GM18505 (cell line): ENCODE measurements at regions not wholly inside any gene's neighbourhood (a gene's known extent, or its start where the extent isn't known, plus 50 kb on each side); places are given as distances from the start of the nearest gene placed in this dataset.

Experiments used
- ATAC-seq: cut with Tn5 transposase; IDR thresholded peaks from one replicate; pipeline ENCODE4 v1.9.1; 2021; ENCODE audit not compliant: unreplicated experiment
- POLR2A ChIP-seq: IDR thresholded peaks from 4 replicates; pipeline ENCODE4 v1.6.1; 2011; ENCODE audit warnings: borderline replicate concordance; ENCODE audit not compliant: insufficient read depth, insufficient read length; ENCODE audit errors: extremely low read depth

DNA sequence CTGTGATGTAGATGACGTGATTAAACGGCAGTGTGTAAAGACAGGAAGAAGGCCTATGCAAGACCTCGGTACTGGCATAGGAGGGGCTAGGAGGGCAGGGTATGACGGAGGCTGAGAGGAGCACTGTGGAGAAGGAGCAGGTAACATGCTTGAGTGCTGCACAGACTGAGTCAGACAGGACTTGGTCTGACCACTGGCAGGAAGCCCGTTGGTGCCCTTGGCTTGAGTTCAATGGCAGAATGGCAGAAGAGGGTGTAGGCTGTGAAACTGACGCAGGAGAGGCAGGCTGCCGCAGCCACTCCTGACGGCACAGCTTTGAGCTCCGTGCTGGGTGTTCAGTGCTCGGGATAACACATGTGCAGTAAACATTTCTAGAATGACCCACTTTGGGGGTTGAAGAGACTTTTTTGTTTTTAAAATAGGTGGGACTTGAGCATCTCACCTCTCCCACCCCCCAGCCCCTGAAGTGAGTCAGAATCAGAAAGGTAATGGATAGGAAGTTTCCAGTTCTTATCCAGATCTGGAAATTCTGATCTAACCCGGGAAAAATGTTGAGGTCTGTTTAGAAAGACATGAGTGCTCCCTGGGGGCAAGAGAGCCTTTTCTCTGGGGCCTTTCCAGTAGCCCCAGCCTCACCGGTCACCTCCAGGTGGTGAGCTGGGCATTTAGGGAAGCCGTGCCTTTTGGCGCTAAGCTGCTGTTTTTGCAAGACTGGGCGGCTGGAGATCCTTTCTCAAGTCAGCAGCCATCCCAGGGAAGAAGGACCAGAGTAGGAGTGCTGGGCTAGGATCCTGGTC lies 126.4 kb downstream of the RPLP1 start:
- TF ChIP-seq POLR2A, result no peak

DNA sequence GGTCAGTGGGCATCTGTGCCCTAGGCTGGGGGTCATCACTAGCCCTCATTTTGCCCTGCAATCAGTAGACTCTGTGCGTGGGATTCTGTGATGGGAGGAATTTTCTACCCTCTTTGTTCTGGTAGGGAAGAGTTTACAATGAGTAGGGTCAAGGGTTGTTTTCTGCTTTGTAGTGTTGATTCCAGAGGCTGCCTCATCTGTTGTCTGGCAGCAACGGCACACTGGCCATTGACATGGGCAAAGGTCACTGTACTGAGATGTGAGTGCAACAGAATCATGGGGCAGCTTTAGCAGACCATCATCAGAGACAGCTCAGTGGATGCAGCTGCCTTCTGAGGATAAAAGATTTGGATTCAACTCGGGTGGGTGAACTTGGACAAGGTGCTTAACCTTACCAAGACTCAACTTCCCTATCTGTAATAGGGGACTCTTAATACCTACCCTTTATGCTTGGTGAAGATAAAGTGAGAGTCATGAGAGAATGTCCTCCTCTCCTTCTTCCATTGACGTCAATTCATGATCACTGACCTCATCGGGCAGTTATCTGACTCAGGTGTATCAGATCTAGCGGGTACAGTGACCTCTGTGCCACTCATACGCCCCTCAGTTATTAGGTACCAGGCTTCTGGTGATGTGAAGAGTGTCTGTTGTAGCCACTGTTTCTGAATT lies 127.5 kb downstream of the RPLP1 start:
- TF ChIP-seq POLR2A, result no peak
- no peak for ATAC-seq

More for the DNA sequence above, 126.4 kb downstream of the RPLP1 start:
- no peak for ATAC-seq

DNA sequence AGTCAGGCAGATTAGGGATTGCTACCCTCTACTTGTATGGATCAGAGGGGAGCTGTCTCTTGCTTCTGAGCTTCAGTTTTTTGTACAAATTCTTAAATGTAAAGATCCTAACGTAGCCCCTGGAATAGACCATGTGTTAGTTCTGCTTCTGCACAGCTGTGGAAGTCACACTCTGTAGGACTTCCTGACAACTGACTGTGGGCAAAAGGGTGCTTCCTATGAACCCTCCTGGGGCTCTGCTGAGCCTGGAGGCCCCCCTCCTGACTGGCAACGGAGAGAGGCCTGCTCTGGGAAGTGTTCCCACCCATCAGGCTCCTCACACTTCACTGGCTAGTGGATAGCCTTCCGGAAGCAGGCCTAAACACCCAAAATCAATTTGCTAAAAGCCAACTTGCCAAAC lies 131.0 kb downstream of the RPLP1 start:
- TF ChIP-seq POLR2A, result no peak
- no peak for ATAC-seq

DNA sequence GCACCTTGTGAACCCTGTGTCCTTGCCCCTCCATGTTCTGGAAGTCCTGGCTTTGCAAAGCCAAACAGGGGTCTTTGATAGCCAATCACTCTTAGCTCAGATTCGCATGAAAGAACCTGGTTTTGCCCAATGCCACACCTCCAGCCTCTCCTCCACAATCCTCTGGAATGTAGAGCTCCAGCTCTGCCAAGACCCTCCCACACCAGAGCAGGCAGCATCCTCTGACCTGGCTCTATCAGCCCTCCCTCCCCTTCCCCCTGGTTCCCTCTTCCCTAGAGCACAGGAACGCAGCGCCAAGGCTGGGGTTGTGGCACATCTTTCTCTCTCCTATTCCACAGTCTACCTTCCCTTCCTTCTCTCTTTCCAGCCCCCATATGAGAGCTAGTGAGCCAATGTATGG lies 133.3 kb downstream of the RPLP1 start:
- no peak for ATAC-seq
- TF ChIP-seq POLR2A, result no peak

DNA sequence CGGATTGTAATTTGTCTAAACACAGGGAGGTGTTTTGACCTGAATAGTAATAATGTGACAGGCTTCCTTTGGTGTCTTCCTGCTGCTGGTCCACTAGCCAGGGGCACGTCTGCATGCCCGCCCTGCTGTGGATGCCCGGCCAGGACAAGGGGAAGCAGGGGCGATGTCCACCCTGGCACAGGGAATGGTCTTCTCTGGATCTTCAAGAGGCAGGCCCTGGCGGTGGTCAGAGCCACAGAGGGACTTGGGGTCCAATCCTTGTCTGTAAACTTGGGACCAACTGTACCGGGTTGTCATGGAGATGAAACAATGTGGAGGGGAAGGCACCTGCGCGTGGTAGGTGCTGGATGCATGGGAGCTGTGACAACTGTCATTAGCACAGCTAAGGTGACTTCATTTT lies 134.1 kb downstream of the RPLP1 start:
- ATAC-seq, result no peak
- no peak for TF ChIP-seq POLR2A

DNA sequence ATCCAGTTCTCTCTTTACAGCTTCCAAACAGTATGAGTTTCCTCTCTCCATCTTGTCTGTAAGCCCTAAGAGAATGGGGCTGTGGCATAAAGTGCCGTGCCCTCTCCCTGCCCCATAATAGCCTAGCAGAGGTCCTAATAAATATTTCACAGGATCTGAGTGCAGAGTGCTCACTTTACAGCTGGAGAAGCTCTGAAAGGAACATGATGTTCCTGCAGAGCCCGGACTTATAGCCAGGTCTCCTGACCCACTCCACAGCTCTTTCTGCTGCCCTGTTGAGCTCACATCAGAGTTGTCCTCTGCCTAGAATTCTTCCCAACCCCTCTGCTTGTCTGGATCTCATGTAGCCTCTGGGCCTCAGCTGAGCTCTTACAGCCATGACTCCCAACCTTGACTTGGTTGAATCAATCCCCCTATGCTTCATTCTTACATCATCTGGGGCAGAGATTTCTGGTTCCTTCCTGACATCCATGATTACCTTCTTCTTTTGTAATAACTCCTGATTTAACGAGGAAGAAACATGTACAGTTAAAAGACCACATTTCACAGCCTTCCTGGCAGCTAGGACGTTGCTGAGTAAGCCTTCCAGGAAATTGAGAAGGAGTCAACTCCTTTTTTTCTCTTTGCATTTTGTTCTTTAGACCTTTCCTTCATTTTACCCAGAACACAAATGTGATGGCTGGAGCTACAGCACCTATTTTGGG lies 135.3 kb downstream of the RPLP1 start:
- no peak for TF ChIP-seq POLR2A
- no peak for ATAC-seq

DNA sequence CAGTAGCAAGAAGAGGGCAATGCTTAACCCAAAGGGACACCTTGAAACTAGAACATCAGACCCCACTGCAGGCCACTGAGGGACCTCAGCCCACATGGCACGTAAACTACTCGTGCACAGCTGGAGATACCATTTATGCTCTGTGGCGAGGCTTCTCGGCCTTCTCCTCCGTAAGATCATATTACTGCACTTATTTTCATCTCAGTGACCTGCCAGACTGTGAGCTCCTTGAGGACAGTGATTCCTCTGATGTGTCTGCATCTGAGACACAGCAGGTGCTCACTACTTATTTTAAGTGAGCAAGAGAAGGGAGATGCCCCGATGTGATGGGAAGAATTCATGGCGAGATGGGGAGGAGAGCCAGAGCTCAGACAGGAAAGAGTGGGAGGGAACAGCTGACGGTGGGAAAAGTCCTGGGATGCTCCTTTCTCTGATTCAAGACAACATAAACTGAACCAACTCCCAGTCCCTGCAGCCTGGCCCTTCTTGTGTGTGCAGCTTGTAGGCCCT lies 137.6 kb downstream of the RPLP1 start:
- ATAC-seq, result no peak

DNA sequence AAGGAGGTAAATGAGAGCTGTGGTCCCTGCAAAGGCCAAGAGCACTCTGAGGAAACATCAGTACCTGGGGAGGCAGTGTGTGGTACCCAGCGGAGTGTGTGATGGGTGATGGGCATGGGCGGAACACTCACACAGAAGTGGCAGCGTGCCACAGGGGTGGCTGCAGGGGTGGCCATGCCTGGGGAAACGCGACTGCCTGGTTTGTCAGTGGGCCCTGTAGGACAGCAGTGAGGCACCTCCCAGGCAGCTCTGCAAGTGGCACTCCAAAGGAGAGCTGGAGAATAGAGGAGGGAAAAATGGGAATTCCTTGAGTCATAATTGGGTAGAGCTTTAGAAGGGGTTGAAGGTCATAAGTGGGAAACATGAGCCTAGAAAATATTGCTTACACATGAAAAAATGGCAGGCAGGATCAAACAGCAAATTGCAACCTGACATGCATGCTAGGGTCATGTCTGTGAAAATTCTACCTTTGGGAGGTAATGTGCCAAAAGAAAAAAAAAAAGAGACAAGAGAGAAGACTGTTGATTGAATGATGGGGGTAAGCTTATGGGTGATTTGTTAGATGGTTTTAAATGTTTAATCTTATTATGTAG lies 138.4 kb downstream of the RPLP1 start:
- no peak for ATAC-seq
- TF ChIP-seq POLR2A, result no peak

More for the DNA sequence above, 137.6 kb downstream of the RPLP1 start:
- no peak for TF ChIP-seq POLR2A

DNA sequence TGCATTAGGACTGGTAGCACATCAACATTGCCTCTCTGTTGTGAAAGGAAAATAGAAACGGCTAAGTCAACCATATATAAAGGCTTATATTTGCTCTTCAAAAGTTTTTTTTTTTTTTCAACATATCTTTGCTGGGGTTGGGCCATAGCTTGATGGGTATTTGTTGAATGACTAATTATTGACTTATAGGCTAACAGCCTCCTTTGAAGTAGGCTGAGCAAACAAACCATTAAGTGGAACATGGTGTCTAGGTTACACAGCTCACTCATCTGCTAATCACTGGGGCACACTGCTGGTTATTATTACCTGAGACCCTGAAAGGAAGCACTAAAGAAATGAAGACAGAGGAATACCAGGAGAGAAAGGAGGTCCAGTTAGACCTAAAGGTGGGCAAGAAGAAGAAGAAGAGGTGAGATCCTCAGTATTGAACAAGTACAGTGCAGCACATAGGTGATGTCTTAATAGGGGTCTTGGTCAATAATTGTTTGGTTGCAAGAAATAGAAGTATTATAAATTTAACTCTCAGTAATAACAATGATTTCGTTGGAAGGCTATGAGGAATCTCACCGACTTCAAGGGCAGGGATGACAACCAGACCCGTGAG lies 139.4 kb downstream of the RPLP1 start:
- ATAC-seq, result no peak
- TF ChIP-seq POLR2A, result no peak

DNA sequence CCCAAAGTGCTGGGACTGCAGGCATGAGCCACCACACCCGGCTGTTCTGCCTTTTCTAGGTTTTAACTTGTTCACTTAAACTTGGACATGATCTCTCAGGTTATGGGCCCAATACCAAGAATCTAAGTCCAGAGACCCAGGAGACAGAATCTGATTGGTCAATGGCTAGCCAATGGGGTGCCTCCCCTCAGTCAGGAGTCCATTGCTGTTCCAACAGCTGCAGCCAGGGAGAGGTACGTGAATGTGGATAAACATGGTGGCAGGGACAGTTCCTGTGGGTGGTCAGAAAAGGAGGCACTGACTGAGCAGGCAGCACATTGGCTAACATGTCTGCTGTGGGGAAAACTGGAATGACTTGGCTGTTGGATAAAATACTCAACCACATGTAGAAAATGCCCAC lies 140.3 kb downstream of the RPLP1 start:
- TF ChIP-seq POLR2A, result no peak
- no peak for ATAC-seq

DNA sequence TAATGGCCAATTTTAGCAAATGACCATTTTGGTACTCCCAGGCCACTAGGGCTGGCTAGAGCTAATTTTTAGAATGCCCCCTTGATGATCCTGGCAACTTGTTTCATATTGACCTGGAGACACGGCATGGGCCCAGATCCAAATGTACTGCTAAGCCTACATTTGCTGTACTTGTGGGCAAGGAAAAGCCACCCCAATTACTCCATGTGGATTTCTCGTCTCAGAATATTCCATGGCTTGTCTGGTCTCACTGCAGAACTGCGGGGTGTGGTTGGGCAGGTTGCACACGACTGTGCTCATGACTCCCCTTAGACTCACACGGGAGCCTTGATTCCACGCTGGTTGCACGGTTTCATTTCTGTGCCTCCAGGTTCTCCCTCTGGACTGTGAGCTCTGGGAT lies 140.9 kb downstream of the RPLP1 start:
- ATAC-seq, result no peak
- no peak for TF ChIP-seq POLR2A

DNA sequence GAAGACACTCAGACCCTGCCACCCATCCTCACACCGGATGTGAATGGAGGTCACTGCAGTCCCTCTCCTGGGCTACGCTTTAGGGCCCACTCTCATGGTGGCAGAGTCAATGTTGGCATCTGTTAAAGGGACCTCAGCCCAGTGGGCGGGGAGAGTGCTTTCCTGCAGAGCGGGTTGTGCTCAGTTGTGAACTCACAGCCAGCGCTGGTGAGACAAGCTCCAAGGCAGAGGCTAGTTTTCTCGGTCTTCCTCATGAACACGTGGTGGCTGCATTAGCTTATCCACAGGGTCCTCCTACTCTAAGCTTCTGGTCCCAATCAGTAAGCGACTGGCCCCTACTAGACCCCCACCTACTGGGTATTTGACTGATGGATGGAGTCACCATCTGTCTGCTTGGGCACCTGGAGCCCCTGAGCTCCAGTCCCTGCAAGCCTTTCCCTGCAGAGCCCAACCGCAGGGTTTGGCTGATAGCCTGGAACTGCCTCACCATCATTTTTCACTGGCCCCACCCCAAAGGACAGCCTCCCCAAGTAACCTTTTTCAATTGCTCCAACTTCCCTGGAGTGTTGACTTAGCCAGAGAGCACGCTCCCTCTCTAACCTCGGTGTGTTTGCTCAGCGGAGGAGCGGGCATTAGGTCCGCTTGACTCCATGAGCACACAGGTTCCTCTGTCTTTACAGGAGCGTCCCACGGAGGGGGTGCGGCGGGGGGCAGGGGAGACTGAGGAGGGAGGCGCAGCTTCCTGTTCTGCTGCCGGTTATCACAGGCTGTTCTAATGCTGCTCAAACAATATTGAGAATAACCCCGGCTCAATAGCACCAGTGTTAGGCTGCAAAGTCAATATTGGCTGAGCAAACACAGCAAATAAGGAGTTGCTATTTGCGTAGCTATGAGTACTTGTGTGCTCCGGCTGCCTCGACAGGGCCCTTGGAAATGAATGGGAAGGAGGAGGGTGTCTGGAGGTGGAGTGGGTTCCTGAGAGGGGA lies 141.7 kb downstream of the RPLP1 start:
- ATAC-seq, result no peak
- TF ChIP-seq POLR2A, result no peak
